Esophagus muscularis mucosa (tissue), 4 donors: ENCODE measurements at regions not wholly inside any gene's neighbourhood (a gene's known extent, or its start where the extent isn't known, plus 50 kb on each side); places are given as distances from the start of the nearest gene placed in this dataset.

ENCODE experiments used
- DNase-seq: peaks from one replicate; pipeline ENCODE4 v3.0.0-alpha.2; 2017; ENCODE audit errors: extremely low spot score
- H3K27ac ChIP-seq, 4 donors: fragments of 200-600 bp; sonication (generic); replicated peaks in 1 of 4; 1 replicate in 3 of 4; 2 replicates in 1 of 4; pipeline ENCODE4 v1.5.1; 2016 to 2019; ENCODE audit warnings: mild to moderate bottlenecking in 1 of 4
- H3K27me3 ChIP-seq, 4 donors: fragments of 200-600 bp; sonication (generic); one replicate each; pipeline versions ENCODE4 v1.5.1 to v1.6.0; 2016 to 2019
- H3K36me3 ChIP-seq, 4 donors: fragments of 200-600 bp; sonication (generic); one replicate each; pipeline ENCODE4 v1.5.1; 2016 to 2019
- H3K4me1 ChIP-seq, 4 donors: fragments of 200-600 bp; sonication (generic); one replicate each; pipeline ENCODE4 v1.5.1; 2016 to 2019
- H3K4me3 ChIP-seq, 4 donors: fragments of 200-600 bp; sonication (generic); 1 replicate in 2 of 4; 2 replicates in 2 of 4; pipeline ENCODE4 v1.5.1; 2016 to 2019; ENCODE audit warnings: mild to moderate bottlenecking in 4 of 4, moderate library complexity in 1 of 4
- H3K9me3 ChIP-seq, 4 donors: fragments of 200-600 bp; sonication (generic); 1 replicate in 3 of 4; 2 replicates in 1 of 4; pipeline ENCODE4 v1.5.1; 2016 to 2019
- CTCF ChIP-seq, 3 experiments: fragments of 200-600 bp in 2 of 3; fragments of 450-650 bp in 1 of 3; sonication (generic) in 2 of 3; IDR thresholded peaks; one replicate each; pipeline ENCODE4 v1.5.1; 2017 to 2019; ENCODE audit warnings: antibody characterized with exemption in 3 of 3, mild to moderate bottlenecking in 2 of 3, moderate library complexity in 1 of 3
- EP300 ChIP-seq: sonication (generic); formaldehyde crosslinking; IDR thresholded peaks from one replicate; pipeline ENCODE4 v1.6.1; 2017; ENCODE audit warnings: antibody characterized with exemption
- POLR2A ChIP-seq: fragments of 450-650 bp; IDR thresholded peaks from one replicate; pipeline ENCODE4 v1.6.1; 2017; ENCODE audit warnings: antibody characterized with exemption, moderate library complexity, mild to moderate bottlenecking, low read depth
- POLR2AphosphoS5 ChIP-seq, 2 donors: sonication (generic); formaldehyde crosslinking; IDR thresholded peaks; one replicate each; pipeline ENCODE4 v1.6.1; 2017; ENCODE audit warnings: antibody characterized with exemption in 2 of 2
- WGBS: methylation state at CpG from one replicate; pipeline ENCODE4 v1.1.5; 2018; 5-methylcytosine and 5-hydroxymethylcytosine counted together
- intact Hi-C: fragments of 100-400 bp; cut with DNase I; formaldehyde crosslinking; loops from one replicate; pipeline ENCODE4 v1.15.1; 2023

GRCh38 chr12:63090716-63091115, 60.3 kb downstream of the AVPR1A start:
- WGBS: 66% methylated on average over 6 of the region's 6 CpGs
- H3K9me3 ChIP-seq: no peaks in the 10 kb centered on the region
- no peak overlapping the region for H3K4me3 ChIP-seq
- no peaks in the 10 kb centered on the region for H3K36me3 ChIP-seq
- DNase-seq: no peak
- no peaks in the 10 kb centered on the region for H3K27me3 ChIP-seq
- TF ChIP-seq EP300 (no peak), POLR2A (no peak), POLR2AphosphoS5 (IDR thresholded peaks at IDR 0.05) (no peak), CTCF (IDR thresholded peaks at IDR 0.05) (no peak)
- H3K4me1 ChIP-seq: no peaks in the 10 kb centered on the region
- no peak overlapping the region for H3K27ac ChIP-seq
- intact Hi-C loops: no loop called here

GRCh38 chr12:63086149-63086915, 64.7 kb downstream of the AVPR1A start:
- no peak for DNase-seq
- H3K27ac ChIP-seq: no peak overlapping the region
- no peaks in the 10 kb centered on the region for H3K4me1 ChIP-seq
- H3K4me3 ChIP-seq: no peak overlapping the region
- no peak for TF ChIP-seq POLR2A
- no peak for TF ChIP-seq EP300
- TF ChIP-seq CTCF (IDR thresholded peaks at IDR 0.05): no peak
- TF ChIP-seq POLR2AphosphoS5 (IDR thresholded peaks at IDR 0.05): no peak
- 67% methylated on average over 7 of the region's 7 CpGs for WGBS
- H3K36me3 ChIP-seq: no peaks in the 10 kb centered on the region
- intact Hi-C loops: no loop called here
- H3K9me3 ChIP-seq: no peaks in the 10 kb centered on the region
- H3K27me3 ChIP-seq: no peaks in the 10 kb centered on the region

GRCh38 chr12:63085120-63085519, 65.9 kb downstream of the AVPR1A start:
- WGBS: 70% methylated on average over 4 of the region's 4 CpGs
- no peak overlapping the region for H3K27ac ChIP-seq
- H3K36me3 ChIP-seq: no peaks in the 10 kb centered on the region
- intact Hi-C loops: no loop called here
- no peaks in the 10 kb centered on the region for H3K27me3 ChIP-seq
- TF ChIP-seq POLR2A (no peak), POLR2AphosphoS5 (IDR thresholded peaks at IDR 0.05) (no peak), EP300 (no peak), CTCF (IDR thresholded peaks at IDR 0.05) (no peak)
- H3K4me1 ChIP-seq: no peaks in the 10 kb centered on the region
- no peaks in the 10 kb centered on the region for H3K9me3 ChIP-seq
- no peak overlapping the region for H3K4me3 ChIP-seq
- DNase-seq: no peak

- no peak for DNase-seq
- intact Hi-C loops: no loop called here
- TF ChIP-seq EP300 (no peak), POLR2A (no peak), CTCF (IDR thresholded peaks at IDR 0.05) (no peak), POLR2AphosphoS5 (IDR thresholded peaks at IDR 0.05) (no peak)
- Histone ChIP-seq H3K36me3 (no peaks in the 10 kb centered on the region), H3K4me1 (no peaks in the 10 kb centered on the region), H3K4me3 (no peak overlapping the region), H3K27me3 (no peaks in the 10 kb centered on the region), H3K27ac (no peak overlapping the region), H3K9me3 (no peaks in the 10 kb centered on the region)
- WGBS: 79% methylated on average over 1 of the region's 1 CpG
Measured at GRCh38 chr12:63084501-63084900, 66.5 kb downstream of the AVPR1A start.

- intact Hi-C loops: no loop called here
- no peaks in the 10 kb centered on the region for H3K36me3 ChIP-seq
- no peaks in the 10 kb centered on the region for H3K4me1 ChIP-seq
- no peak for DNase-seq
- TF ChIP-seq CTCF (IDR thresholded peaks at IDR 0.05) (no peak), POLR2AphosphoS5 (IDR thresholded peaks at IDR 0.05) (no peak), EP300 (no peak), POLR2A (no peak)
- no peak overlapping the region for H3K4me3 ChIP-seq
- H3K9me3 ChIP-seq: no peaks in the 10 kb centered on the region
- no peaks in the 10 kb centered on the region for H3K27me3 ChIP-seq
- H3K27ac ChIP-seq: no peak overlapping the region
- 63% methylated on average over 2 of the region's 2 CpGs for WGBS
Measured at GRCh38 chr12:63083046-63083445, 68.0 kb downstream of the AVPR1A start.
